GM12878 (cell line): ENCODE measurements at regions not wholly inside any gene's neighbourhood (a gene's known extent, or its start where the extent isn't known, plus 50 kb on each side); places are given as distances from the start of the nearest gene placed in this dataset.

Source experiments
- ATAC-seq: fragments of 200-7000 bp; cut with Tn5 transposase; 3 replicates; pipeline ENCODE4 v1.9.1; 2020; ENCODE audit warnings: mild to moderate bottlenecking, moderate library complexity
- BruUV-seq: library from RNA; stranded (reverse); fragments of 400-500 nt; replicated peaks from 2 replicates; lab custom pipeline; 2021; lab: Mats Ljungman, UMichigan
- CTCF ChIA-PET: fragments of 300-600 bp; sonication (Branson Sonifier 250); formaldehyde crosslinking; extraction: SDS; loops from one replicate; lab custom pipeline; 2021; ENCODE audit warnings: inconsistent platforms; lab: Yijun Ruan, JAX
- POLR2A ChIA-PET: fragments of 350-600 bp; formaldehyde crosslinking; extraction: SDS; loops from one replicate; lab custom pipeline; 2021; ENCODE audit warnings: inconsistent platforms; lab: Charles Lee
- RAD21 ChIA-PET: fragments of 300-600 bp; sonication (Branson Sonifier 250); formaldehyde crosslinking; loops from one replicate; lab custom pipeline; 2023; ENCODE audit warnings: antibody characterized with exemption; ENCODE audit not compliant: unreplicated experiment; lab: Charles Lee
- SMC1A ChIA-PET: fragments of 300-600 bp; sonication (Branson Sonifier 250); formaldehyde crosslinking; loops from one replicate; lab custom pipeline; 2023; ENCODE audit not compliant: unreplicated experiment, uncharacterized antibody; lab: Charles Lee
- DNase-seq: peaks from one replicate; pipeline ENCODE4 v3.0.0-alpha.2; 2011; ENCODE audit warnings: low read depth, low spot score
- FAIRE-seq: peaks from 3 replicates; lab custom pipeline; 2011; peaks lifted over from hg19 to GRCh38; lab: Jason Lieb, UNC
- H2AFZ ChIP-seq: 2 replicates; pipeline ENCODE4 v1.6.0; 2011; ENCODE audit warnings: low read depth, low read length, control low read depth; ENCODE audit not compliant: control insufficient read depth
- H3K27ac ChIP-seq: 2 replicates; pipeline ENCODE4 v1.5.1; 2011; ENCODE audit warnings: control low read depth; ENCODE audit not compliant: control insufficient read depth, insufficient read depth
- H3K27me3 ChIP-seq, 2 experiments: replicated peaks in 1 of 2; 2 replicates each; pipeline versions ENCODE4 v1.6.0 to v1.6.1; 2011; ENCODE audit warnings: low read length in 1 of 2; ENCODE audit not compliant: control insufficient read depth in 2 of 2, insufficient read depth in 2 of 2
- H3K36me3 ChIP-seq, 2 experiments: 2 replicates each; pipeline ENCODE4 v1.5.1; 2011; ENCODE audit warnings: low read length in 1 of 2; ENCODE audit not compliant: control insufficient read depth in 2 of 2, insufficient read depth in 2 of 2
- H3K4me1 ChIP-seq: 2 replicates; pipeline ENCODE4 v1.6.1; 2011; ENCODE audit warnings: mild to moderate bottlenecking, low read length, moderate library complexity, mixed read lengths; ENCODE audit not compliant: control insufficient read depth, insufficient read depth
- H3K4me2 ChIP-seq: 2 replicates; pipeline ENCODE4 v1.6.0; 2011; ENCODE audit warnings: control low read depth; ENCODE audit not compliant: control insufficient read depth, insufficient read depth
- H3K4me3 ChIP-seq: fragments of 200-600 bp; sonication (generic); 2 replicates; pipeline ENCODE4 v1.5.1; 2016
- H3K79me2 ChIP-seq: 2 replicates; pipeline ENCODE4 v1.6.0; 2011; ENCODE audit warnings: low read length; ENCODE audit not compliant: control insufficient read depth, insufficient read depth
- H3K9ac ChIP-seq: 2 replicates; pipeline ENCODE4 v1.8.0; 2011; ENCODE audit warnings: low read length, control low read depth, mixed read lengths; ENCODE audit not compliant: control insufficient read depth, insufficient read depth
- H3K9me3 ChIP-seq: replicated peaks from 3 replicates; pipeline ENCODE4 v1.5.1; 2011; ENCODE audit warnings: mild to moderate bottlenecking, low read length; ENCODE audit not compliant: control insufficient read depth, insufficient read depth
- H4K20me1 ChIP-seq: 2 replicates; pipeline ENCODE4 v1.6.0; 2011; ENCODE audit not compliant: control insufficient read depth, insufficient read depth
- CTCF ChIP-seq, 3 experiments: IDR thresholded peaks in 2 of 3; conservative IDR thresholded peaks in 1 of 3; 2 replicates each; pipeline ENCODE4 v1.5.1; 2011; ENCODE audit warnings: low read depth in 3 of 3, low read length in 3 of 3, mild to moderate bottlenecking in 3 of 3, control low read depth in 2 of 3, moderate library complexity in 2 of 3, inconsistent platforms in 1 of 3, mixed read lengths in 1 of 3; ENCODE audit not compliant: control insufficient read depth in 2 of 3, insufficient read depth in 1 of 3; ENCODE audit errors: extremely low read depth in 1 of 3
- CUX1 ChIP-seq: IDR thresholded peaks from 2 replicates; pipeline ENCODE4 v1.6.1; 2012; ENCODE audit warnings: improper control_type of control experiment, low read depth, low read length; ENCODE audit not compliant: insufficient replicate concordance
- EP300 ChIP-seq, 2 experiments: fragments of 150-350 bp in 1 of 2; IDR thresholded peaks; 2 replicates each; pipeline ENCODE4 v1.6.1; 2011 to 2012; ENCODE audit warnings: low read depth in 2 of 2, low read length in 2 of 2, borderline replicate concordance in 1 of 2, improper control_type of control experiment in 1 of 2, inconsistent platforms in 1 of 2; ENCODE audit not compliant: control insufficient read depth in 1 of 2
- ESRRA ChIP-seq: IDR thresholded peaks from 2 replicates; pipeline ENCODE4 v1.6.1; 2012; ENCODE audit warnings: mild to moderate bottlenecking, low read length, improper control_type of control experiment
- FOS ChIP-seq: IDR thresholded peaks from 3 replicates; pipeline ENCODE4 v1.6.1; 2011; ENCODE audit warnings: borderline replicate concordance; ENCODE audit not compliant: insufficient read length; ENCODE audit errors: extremely low read depth
- HDGF ChIP-seq: fragments of 450-650 bp; IDR thresholded peaks from 2 replicates; pipeline ENCODE4 v1.6.1; 2016; ENCODE audit warnings: antibody characterized with exemption
- POU2F2 ChIP-seq: IDR thresholded peaks from 3 replicates; pipeline ENCODE4 v1.6.1; 2011; ENCODE audit warnings: low read depth, mild to moderate bottlenecking, low read length, borderline replicate concordance
- RAD21 ChIP-seq: IDR thresholded peaks from 2 replicates; pipeline ENCODE4 v1.6.1; 2011; ENCODE audit warnings: mild to moderate bottlenecking, low read depth, low read length, moderate library complexity; ENCODE audit not compliant: insufficient read depth
- SMARCA5 ChIP-seq: fragments of 450-650 bp; IDR thresholded peaks from 2 replicates; pipeline ENCODE4 v1.6.1; 2017; ENCODE audit warnings: mild to moderate bottlenecking
- TAF1 ChIP-seq: IDR thresholded peaks from 2 replicates; pipeline ENCODE4 v1.6.1; 2011; ENCODE audit warnings: mild to moderate bottlenecking, low read depth, low read length, borderline replicate concordance
- ZBED1 ChIP-seq: IDR thresholded peaks from 2 replicates; pipeline ENCODE4 v1.6.1; 2016; ENCODE audit warnings: borderline replicate concordance
- ZNF274 ChIP-seq: IDR thresholded peaks from one replicate; pipeline ENCODE4 v1.8.0; 2011; ENCODE audit not compliant: insufficient read length, insufficient read depth
- ZNF687 ChIP-seq: fragments of 450-650 bp; IDR thresholded peaks from 2 replicates; pipeline ENCODE4 v1.6.1; 2017; ENCODE audit warnings: mild to moderate bottlenecking, moderate library complexity
- WGBS: methylation state at CpG from one replicate; pipeline ENCODE4 v1.1.6; 2016; ENCODE audit warnings: low lambda C conversion rate; ENCODE audit not compliant: insufficient replicate concordance, insufficient coverage; ENCODE audit errors: missing lambda C conversion rate; 5-methylcytosine and 5-hydroxymethylcytosine counted together
- in situ Hi-C: fragments of 300-500 bp; cut with MboI; formaldehyde crosslinking; loops from 9 replicates; pipeline ENCODE4 v1.14.3; 2018; ENCODE audit warnings: mixed read lengths
- intact Hi-C: fragments of 100-400 bp; cut with micrococcal nuclease; formaldehyde crosslinking; loops from one replicate; pipeline ENCODE4 v1.14.2; 2022; ENCODE audit not compliant: unreplicated experiment

GRCh38 chr12:116687888-116688287 is 50.0 kb downstream of the SPRING1 start:
- H4K20me1 ChIP-seq: no peaks in the 10 kb centered on the region
- H3K4me1 ChIP-seq: no peaks in the 10 kb centered on the region
- H3K27ac ChIP-seq: no peak overlapping the region
- SMC1A ChIA-PET: no interaction called here
- no peak overlapping the region for H3K4me2 ChIP-seq
- no peaks in the 10 kb centered on the region for H3K9me3 ChIP-seq
- CTCF ChIA-PET: interaction anchor here (0.6 to 1.1 kb wide), 5 partner anchors 10 to 672 kb away, joined by 3 to 5 read pairs (median 3); no protein-coding TSS in a partner anchor
- WGBS: 45% methylated on average over 11 of the region's 11 CpGs
- H3K79me2 ChIP-seq: no peaks in the 10 kb centered on the region
- intact Hi-C loops: no loop called here
- RAD21 ChIA-PET: no interaction called here
- POLR2A ChIA-PET: no interaction called here
- H3K36me3 ChIP-seq: no peaks in the 10 kb centered on the region
- in situ Hi-C loops: no loop called here
- no TSS peak for BruUV-seq
- H3K27me3 ChIP-seq: no peaks in the 10 kb centered on the region
- no peak overlapping the region; the same call in 1 of the 2 replicates for H2AFZ ChIP-seq
- ATAC-seq: peak; percentile 93
- H3K4me3 ChIP-seq: no peak overlapping the region
- no peak overlapping the region for H3K9ac ChIP-seq
- no peak for DNase-seq
- FAIRE-seq: peak; percentile 71
- TF ChIP-seq HDGF: no peak
- TF ChIP-seq EP300 (IDR thresholded peaks at IDR 0.05; ENCODE audit: borderline replicate concordance in 1 of 2, control insufficient read depth in 1 of 2, low read depth in 2 of 2, low read length in 2 of 2): no peak
- no peak for TF ChIP-seq TAF1
- peak; percentile 22 to 64 (median 48); a peak in 5 of 6 replicates for TF ChIP-seq CTCF (IDR thresholded peaks at IDR 0.05 in 2 of 3, conservative IDR thresholded peaks at IDR 0.05 in 1 of 3; ENCODE audit: control insufficient read depth in 2 of 3, extremely low read depth in 1 of 3, insufficient read depth in 1 of 3, low read depth in 3 of 3, low read length in 3 of 3)
- TF ChIP-seq RAD21: peak; percentile 49; the same call in 1 of the 2 replicates
- no peak for TF ChIP-seq ZBED1
- no peak for TF ChIP-seq ZNF274
- TF ChIP-seq CUX1: no peak
- no peak for TF ChIP-seq ZNF687
- TF ChIP-seq SMARCA5: no peak
- TF ChIP-seq POU2F2: no peak
- no peak for TF ChIP-seq ESRRA
- TF ChIP-seq FOS: no peak
